ENCODE measurements at regions not wholly inside any gene's neighbourhood (a gene's known extent, or its start where the extent isn't known, plus 50 kb on each side); places are given as distances from the start of the nearest gene placed in this dataset.
"Not testable (repeated sequence)": the region's sequence is repeated elsewhere in the genome, so short reads cannot be mapped to it uniquely, and the experiment has no call there.

DNA sequence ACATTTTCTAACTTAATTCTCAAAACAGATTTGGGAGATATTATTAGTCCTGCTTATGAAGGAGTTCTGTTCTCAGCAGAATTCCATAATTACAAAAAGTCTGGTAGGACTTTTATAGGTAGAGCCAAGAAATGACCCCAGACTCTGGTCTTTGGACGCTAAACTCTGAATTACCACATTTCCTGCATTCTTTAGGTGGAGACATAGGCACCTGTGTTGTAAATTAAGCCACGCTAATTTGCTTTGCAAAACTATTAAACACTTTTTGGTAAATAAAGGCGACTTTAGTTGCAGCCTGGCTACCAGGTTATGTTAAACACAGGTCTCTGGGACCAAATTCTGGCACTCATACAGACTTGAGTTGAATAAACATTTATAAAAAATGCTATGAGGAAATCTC, 77.7 kb downstream of the C9orf152 start:
- Histone ChIP-seq H3K9me3 (no peaks in the 10 kb centered on the region), H3K36me3 (no peaks in the 10 kb centered on the region), H3K4me3 (no peak overlapping the region), H3K27ac (peak overlapping the region in 1 of 2 donors; percentile 31), H3K27me3 (no peaks in the 10 kb centered on the region), H3K4me1 (peaks cover 28 to 89% of the 10 kb centered on the region in 2 donors)
- DNase-seq (no peak), ATAC-seq (no peak)
- intact Hi-C loops (cut with DNase I): no loop called here
- TF ChIP-seq, protein P1, sequence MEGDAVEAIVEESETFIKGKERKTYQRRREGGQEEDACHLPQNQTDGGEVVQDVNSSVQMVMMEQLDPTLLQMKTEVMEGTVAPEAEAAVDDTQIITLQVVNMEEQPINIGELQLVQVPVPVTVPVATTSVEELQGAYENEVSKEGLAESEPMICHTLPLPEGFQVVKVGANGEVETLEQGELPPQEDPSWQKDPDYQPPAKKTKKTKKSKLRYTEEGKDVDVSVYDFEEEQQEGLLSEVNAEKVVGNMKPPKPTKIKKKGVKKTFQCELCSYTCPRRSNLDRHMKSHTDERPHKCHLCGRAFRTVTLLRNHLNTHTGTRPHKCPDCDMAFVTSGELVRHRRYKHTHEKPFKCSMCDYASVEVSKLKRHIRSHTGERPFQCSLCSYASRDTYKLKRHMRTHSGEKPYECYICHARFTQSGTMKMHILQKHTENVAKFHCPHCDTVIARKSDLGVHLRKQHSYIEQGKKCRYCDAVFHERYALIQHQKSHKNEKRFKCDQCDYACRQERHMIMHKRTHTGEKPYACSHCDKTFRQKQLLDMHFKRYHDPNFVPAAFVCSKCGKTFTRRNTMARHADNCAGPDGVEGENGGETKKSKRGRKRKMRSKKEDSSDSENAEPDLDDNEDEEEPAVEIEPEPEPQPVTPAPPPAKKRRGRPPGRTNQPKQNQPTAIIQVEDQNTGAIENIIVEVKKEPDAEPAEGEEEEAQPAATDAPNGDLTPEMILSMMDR (IDR thresholded peaks at IDR 0.05): no peak

DNA sequence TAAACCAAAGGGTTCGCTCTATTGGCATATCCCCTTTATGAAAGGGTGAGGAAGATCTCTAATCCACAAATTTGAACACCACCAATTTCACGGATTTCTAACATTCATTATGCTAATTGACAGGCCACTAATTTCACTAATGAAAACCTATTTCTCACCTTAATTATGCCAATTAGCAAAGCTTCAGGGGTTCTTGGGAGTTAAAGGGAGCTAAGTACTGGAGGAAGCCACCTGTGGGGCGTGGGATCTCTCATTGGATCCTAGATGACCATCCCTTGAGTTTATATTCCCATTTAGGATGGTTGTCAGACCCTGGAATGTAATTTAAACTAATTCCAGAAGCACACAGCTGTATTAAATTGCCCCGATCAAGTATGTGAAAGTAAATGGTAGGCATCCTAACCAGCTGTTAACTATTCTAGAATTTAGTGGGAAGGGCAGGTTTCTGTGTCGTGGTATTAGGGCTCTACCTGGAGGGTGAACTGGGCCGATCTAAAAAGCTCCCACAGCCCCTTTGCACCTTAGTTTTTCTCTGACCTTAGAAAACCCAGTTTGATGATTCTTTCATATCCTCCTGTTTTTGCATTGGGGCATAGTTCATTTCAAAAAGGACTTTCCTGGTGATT, 77.1 kb downstream of the C9orf152 start:
- Histone ChIP-seq H3K27ac (peak overlapping the region in 1 of 2 donors; percentile 31), H3K9me3 (no peaks in the 10 kb centered on the region), H3K27me3 (no peaks in the 10 kb centered on the region), H3K36me3 (no peaks in the 10 kb centered on the region), H3K4me3 (no peak overlapping the region), H3K4me1 (peaks cover 22 to 90% of the 10 kb centered on the region in 2 donors)
- ATAC-seq (no peak), DNase-seq (no peak)
- TF ChIP-seq, protein P1 (IDR thresholded peaks at IDR 0.05): no peak
- intact Hi-C loops (cut with DNase I): no loop called here

DNA sequence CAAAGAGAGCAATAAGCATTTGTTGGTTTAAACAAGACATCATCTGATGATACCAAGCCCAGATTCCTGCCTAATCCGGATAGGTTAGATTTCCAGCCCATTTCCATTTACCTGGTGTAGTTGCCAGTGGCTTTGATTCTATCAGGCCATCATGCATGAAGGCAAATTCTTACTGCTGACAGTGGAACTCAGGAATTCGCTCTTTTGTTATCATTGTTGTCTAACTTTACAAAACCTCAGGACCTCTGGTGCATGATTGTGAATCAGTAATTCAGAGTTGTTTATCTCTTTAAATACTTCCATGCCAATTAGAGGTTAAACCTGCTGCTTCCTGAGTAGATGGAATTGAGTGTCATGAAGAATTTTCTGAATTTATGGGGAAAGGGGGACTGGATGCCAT, 76.5 kb downstream of the C9orf152 start:
- Histone ChIP-seq H3K27me3 (no peaks in the 10 kb centered on the region), H3K4me1 (peaks cover 18 to 90% of the 10 kb centered on the region in 2 donors), H3K9me3 (no peaks in the 10 kb centered on the region), H3K4me3 (no peak overlapping the region), H3K36me3 (peaks cover 0 to 5% of the 10 kb centered on the region in 2 donors), H3K27ac (no peak overlapping the region)
- ATAC-seq: no peak
- TF ChIP-seq, protein P1 (IDR thresholded peaks at IDR 0.05): no peak
- DNase-seq: no peak
- intact Hi-C loops (cut with DNase I): no loop called here

DNA sequence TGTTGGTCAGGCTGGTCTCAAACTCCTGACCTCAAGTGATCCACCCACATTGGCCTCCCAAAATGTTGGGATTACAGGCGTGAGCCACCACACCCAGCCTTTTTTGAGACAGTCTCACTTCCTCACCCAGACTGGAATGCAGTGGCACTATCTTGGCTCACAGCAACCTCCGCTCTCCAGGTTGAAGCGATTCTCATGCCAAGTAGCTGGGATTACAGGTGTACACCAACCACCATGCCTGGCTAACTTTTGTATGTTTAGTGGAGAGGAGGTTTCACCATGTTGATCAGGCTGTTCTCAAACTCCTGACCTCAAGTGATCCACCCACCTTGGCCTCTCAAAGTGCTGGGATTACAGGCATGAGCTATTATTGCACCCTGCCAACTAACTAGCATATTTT, 75.4 kb downstream of the C9orf152 start:
- Histone ChIP-seq H3K4me1 (peaks cover 8 to 88% of the 10 kb centered on the region in 2 donors), H3K27ac (peak overlapping the region in 1 of 2 donors; percentile 39)

DNA sequence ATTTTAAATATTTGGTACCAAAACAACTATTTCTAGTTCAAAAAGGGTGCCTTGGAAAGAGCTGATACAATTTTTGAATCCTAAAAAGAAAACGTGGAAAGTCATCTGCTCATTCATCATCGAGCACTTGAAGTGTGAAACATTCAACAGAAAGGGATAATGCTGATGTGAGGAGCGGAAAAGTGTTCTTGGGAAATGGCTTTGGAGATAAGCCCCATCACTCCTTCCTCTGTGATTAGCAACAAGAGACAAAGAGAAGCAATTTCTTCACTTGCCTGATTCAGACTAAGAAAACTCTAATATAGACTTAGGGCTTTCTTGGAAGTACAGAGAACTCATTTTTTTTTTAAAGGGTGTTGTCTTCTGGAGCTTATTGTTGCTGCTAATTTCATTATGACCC, 74.9 kb downstream of the C9orf152 start:
- Histone ChIP-seq H3K36me3 (peaks cover 0 to 21% of the 10 kb centered on the region in 2 donors), H3K27ac (peak overlapping the region in 1 of 2 donors; percentile 39), H3K27me3 (no peaks in the 10 kb centered on the region), H3K9me3 (no peaks in the 10 kb centered on the region), H3K4me1 (peaks cover 4 to 87% of the 10 kb centered on the region in 2 donors), H3K4me3 (no peak overlapping the region)
- TF ChIP-seq, protein P1 (IDR thresholded peaks at IDR 0.05): no peak
- no peak for ATAC-seq
- intact Hi-C loops (cut with DNase I): no loop called here
- no peak for DNase-seq

More for the DNA sequence above, 75.4 kb downstream of the C9orf152 start:
- ATAC-seq; H3K4me3 ChIP-seq; DNase-seq; H3K27me3 ChIP-seq; H3K9me3 ChIP-seq; intact Hi-C loops (cut with DNase I): not testable (repeated sequence)
- peaks cover 0 to 15% of the 10 kb centered on the region in 2 donors for H3K36me3 ChIP-seq

All from left lung (tissue), 4 donors.